A549 (cell line): ENCODE measurements at regions not wholly inside any gene's neighbourhood (a gene's known extent, or its start where the extent isn't known, plus 50 kb on each side); places are given as distances from the start of the nearest gene placed in this dataset.

Source experiments
- BHLHE40 ChIP-seq: IDR thresholded peaks from 2 replicates; pipeline ENCODE4 v1.6.1; 2012; ENCODE audit warnings: low read depth, low read length, inconsistent platforms
- CEBPB ChIP-seq, 2 experiments: fragments of >200 bp in 1 of 2; sonication (Bioruptor Twin) in 1 of 2; formaldehyde crosslinking in 1 of 2; IDR thresholded peaks; 2 replicates each; pipeline ENCODE4 v1.6.1; 2012 to 2016
- HDAC2 ChIP-seq: fragments of 200-600 bp; sonication (generic); IDR thresholded peaks from 2 replicates; pipeline ENCODE4 v1.6.1; 2016
- HOXB13 ChIP-seq: fragments of 250-450 bp; sonication (Bioruptor Pico); IDR thresholded peaks from 2 replicates; pipeline ENCODE4 v1.5.0; 2020; ENCODE audit warnings: low read depth, mild to moderate bottlenecking, moderate library complexity
- HOXB5 ChIP-seq: fragments of 250-450 bp; sonication (Bioruptor Pico); IDR thresholded peaks from 2 replicates; pipeline ENCODE4 v1.5.0; 2020; ENCODE audit warnings: mild to moderate bottlenecking, moderate library complexity
- JUN ChIP-seq, 2 experiments: fragments of >200 bp; sonication (Bioruptor Twin); formaldehyde crosslinking; IDR thresholded peaks; 2 replicates in 1 of 2; 3 replicates in 1 of 2; pipeline ENCODE4 v1.6.1; 2016 to 2017
- NPAS2 ChIP-seq: fragments of 250-450 bp; sonication (Bioruptor Pico); IDR thresholded peaks from 2 replicates; pipeline ENCODE4 v1.8.0; 2022; ENCODE audit warnings: mild to moderate bottlenecking, moderate library complexity, borderline replicate concordance
- PHF8 ChIP-seq: fragments of 200-600 bp; sonication (generic); IDR thresholded peaks from 2 replicates; pipeline ENCODE4 v1.6.1; 2016; ENCODE audit warnings: low read depth, mild to moderate bottlenecking, antibody characterized with exemption, moderate library complexity, borderline replicate concordance
- POLR2A ChIP-seq: IDR thresholded peaks from 2 replicates; pipeline ENCODE4 v1.6.1; 2012; ENCODE audit warnings: mild to moderate bottlenecking, low read length
- RFX5 ChIP-seq: fragments of 450-650 bp; IDR thresholded peaks from 2 replicates; pipeline ENCODE4 v1.7.1; 2014; ENCODE audit warnings: antibody characterized with exemption, mild to moderate bottlenecking, moderate library complexity
- SMC3 ChIP-seq: fragments of >200 bp; sonication (Bioruptor Twin); formaldehyde crosslinking; IDR thresholded peaks from 3 replicates; pipeline ENCODE4 v1.6.1; 2018; ENCODE audit warnings: inconsistent platforms
- TF ChIP-seq, protein P1 (sequence below): fragments of >200 bp; sonication (Bioruptor Twin); formaldehyde crosslinking; IDR thresholded peaks from 3 replicates; pipeline ENCODE4 v1.5.1; 2016
- TF ChIP-seq, protein P2 (sequence below): IDR thresholded peaks from 2 replicates; pipeline ENCODE4 v1.6.1; 2012
- TF ChIP-seq, protein P3 (sequence below): IDR thresholded peaks from 2 replicates; pipeline ENCODE4 v1.6.1; 2012

DNA sequence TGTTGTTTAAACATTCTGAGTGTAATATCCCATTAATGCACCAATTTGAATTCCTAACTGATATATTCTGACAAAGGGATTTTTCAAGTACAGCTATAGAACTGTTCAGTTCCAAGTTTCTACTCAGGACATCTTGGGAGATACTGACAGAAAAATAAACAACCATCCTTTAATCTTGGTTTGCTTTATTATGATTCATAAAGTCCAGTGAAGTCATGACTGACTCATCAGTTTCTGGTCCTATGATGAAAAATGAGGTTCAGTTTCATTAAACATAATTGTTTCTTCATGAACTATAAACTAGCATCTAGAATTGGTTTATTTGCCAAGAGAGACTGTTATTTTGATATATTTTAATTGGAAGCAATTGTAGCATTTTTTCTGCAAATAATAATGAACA lies 896.2 kb downstream of the CCDC85A start:
- TF ChIP-seq NPAS2 (CRISPR knock-in tag) = no peak
- TF ChIP-seq JUN (IDR thresholded peaks at IDR 0.05) = no peak
- TF ChIP-seq, protein P1, sequence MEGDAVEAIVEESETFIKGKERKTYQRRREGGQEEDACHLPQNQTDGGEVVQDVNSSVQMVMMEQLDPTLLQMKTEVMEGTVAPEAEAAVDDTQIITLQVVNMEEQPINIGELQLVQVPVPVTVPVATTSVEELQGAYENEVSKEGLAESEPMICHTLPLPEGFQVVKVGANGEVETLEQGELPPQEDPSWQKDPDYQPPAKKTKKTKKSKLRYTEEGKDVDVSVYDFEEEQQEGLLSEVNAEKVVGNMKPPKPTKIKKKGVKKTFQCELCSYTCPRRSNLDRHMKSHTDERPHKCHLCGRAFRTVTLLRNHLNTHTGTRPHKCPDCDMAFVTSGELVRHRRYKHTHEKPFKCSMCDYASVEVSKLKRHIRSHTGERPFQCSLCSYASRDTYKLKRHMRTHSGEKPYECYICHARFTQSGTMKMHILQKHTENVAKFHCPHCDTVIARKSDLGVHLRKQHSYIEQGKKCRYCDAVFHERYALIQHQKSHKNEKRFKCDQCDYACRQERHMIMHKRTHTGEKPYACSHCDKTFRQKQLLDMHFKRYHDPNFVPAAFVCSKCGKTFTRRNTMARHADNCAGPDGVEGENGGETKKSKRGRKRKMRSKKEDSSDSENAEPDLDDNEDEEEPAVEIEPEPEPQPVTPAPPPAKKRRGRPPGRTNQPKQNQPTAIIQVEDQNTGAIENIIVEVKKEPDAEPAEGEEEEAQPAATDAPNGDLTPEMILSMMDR = no peak
- TF ChIP-seq RFX5 = no peak
- TF ChIP-seq, protein P2, sequence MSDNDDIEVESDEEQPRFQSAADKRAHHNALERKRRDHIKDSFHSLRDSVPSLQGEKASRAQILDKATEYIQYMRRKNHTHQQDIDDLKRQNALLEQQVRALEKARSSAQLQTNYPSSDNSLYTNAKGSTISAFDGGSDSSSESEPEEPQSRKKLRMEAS = no peak
- TF ChIP-seq, protein P3, sequence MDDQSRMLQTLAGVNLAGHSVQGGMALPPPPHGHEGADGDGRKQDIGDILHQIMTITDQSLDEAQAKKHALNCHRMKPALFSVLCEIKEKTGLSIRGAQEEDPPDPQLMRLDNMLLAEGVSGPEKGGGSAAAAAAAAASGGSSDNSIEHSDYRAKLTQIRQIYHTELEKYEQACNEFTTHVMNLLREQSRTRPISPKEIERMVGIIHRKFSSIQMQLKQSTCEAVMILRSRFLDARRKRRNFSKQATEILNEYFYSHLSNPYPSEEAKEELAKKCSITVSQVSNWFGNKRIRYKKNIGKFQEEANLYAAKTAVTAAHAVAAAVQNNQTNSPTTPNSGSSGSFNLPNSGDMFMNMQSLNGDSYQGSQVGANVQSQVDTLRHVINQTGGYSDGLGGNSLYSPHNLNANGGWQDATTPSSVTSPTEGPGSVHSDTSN = no peak
- TF ChIP-seq BHLHE40 = no peak
- no peak for TF ChIP-seq POLR2A
- TF ChIP-seq PHF8 = no peak
- no peak for TF ChIP-seq HDAC2
- TF ChIP-seq HOXB5 (CRISPR knock-in tag) = no peak
- no peak for TF ChIP-seq SMC3
- no peak for TF ChIP-seq HOXB13 (CRISPR knock-in tag)
- no peak for TF ChIP-seq CEBPB (IDR thresholded peaks at IDR 0.05)
